ENCODE measurements at regions not wholly inside any gene's neighbourhood (a gene's known extent, or its start where the extent isn't known, plus 50 kb on each side); places are given as distances from the start of the nearest gene placed in this dataset.

DNA sequence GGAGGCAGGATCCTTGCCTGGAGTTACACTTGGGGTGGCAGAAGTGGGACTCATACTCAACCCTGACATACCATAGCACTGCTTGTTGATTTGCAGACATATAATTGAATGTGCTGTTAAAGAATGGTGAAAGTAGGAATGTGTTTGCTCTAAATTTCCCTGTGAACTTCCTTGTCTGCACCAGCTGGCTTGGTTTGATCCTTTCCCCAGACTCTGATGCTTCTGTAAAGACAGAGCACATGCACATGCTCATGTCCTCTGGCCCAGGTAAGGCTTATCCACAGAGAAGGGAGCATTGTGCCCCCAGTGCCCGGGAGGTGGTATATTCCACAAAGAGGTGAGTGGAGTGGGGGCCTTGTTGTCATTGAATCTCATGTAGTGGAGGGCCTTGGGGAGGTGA lies 138.0 kb upstream of the STC2 start:
- H3K9me3 ChIP-seq: no peaks in the 10 kb centered on the region
- no peak overlapping the region for H3K4me3 ChIP-seq
- DNase-seq: no peak
- H3K27me3 ChIP-seq: no peaks in the 10 kb centered on the region
- H3K36me3 ChIP-seq: no peaks in the 10 kb centered on the region
- H3K27ac ChIP-seq: no peak overlapping the region
- H3K4me1 ChIP-seq: no peaks in the 10 kb centered on the region
- intact Hi-C loops (cut with DNase I; ENCODE audit: low total_unique reads): no loop called here
- TF ChIP-seq POLR2A (IDR thresholded peaks at IDR 0.05): no peak
- TF ChIP-seq, protein P1, sequence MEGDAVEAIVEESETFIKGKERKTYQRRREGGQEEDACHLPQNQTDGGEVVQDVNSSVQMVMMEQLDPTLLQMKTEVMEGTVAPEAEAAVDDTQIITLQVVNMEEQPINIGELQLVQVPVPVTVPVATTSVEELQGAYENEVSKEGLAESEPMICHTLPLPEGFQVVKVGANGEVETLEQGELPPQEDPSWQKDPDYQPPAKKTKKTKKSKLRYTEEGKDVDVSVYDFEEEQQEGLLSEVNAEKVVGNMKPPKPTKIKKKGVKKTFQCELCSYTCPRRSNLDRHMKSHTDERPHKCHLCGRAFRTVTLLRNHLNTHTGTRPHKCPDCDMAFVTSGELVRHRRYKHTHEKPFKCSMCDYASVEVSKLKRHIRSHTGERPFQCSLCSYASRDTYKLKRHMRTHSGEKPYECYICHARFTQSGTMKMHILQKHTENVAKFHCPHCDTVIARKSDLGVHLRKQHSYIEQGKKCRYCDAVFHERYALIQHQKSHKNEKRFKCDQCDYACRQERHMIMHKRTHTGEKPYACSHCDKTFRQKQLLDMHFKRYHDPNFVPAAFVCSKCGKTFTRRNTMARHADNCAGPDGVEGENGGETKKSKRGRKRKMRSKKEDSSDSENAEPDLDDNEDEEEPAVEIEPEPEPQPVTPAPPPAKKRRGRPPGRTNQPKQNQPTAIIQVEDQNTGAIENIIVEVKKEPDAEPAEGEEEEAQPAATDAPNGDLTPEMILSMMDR (IDR thresholded peaks at IDR 0.05): no peak

DNA sequence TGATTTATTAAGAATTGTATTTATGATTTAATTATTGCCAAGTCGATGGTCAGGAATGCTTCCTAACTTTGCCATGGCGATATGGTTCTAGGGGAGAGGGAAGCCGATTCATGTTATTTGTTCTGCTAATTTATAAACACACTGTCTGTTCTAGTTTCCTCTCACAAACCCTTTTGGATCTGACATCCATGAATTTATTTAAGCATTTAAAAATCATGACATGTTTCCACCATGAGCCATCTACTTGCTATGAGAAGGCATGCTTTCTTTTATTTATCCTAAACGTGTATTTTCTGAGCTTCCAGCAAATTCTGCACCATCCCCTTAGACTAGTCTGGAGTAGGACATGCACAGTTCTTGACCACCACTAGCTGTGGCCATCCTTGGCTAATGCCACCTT lies 136.6 kb upstream of the STC2 start:
- intact Hi-C loops (cut with DNase I; ENCODE audit: low total_unique reads): no loop called here
- Histone ChIP-seq H3K27me3 (no peaks in the 10 kb centered on the region), H3K27ac (no peak overlapping the region), H3K4me1 (no peaks in the 10 kb centered on the region), H3K9me3 (no peaks in the 10 kb centered on the region), H3K4me3 (no peak overlapping the region), H3K36me3 (no peaks in the 10 kb centered on the region)
- no peak for TF ChIP-seq POLR2A (IDR thresholded peaks at IDR 0.05)
- TF ChIP-seq, protein P1 (IDR thresholded peaks at IDR 0.05): no peak
- DNase-seq: no peak

DNA sequence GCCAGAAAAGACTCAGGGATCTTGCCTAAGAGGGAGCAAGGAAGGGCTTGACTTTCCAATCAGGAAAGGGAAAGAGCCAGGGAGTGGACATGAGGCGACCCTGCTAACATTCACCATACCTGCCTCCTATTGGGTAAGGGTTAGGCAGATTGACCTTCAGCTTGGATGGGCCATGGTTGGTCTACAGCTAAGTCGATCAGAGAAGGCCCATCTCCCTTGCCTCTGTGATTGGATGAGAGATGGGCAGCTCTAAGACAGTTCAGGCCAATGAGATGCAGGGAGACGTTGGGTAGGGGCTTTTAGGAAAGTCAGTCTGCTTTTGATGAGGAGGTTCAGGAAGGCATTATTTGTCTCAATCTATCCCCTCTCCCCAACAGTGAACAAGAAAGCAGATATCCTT lies 135.0 kb upstream of the STC2 start:
- Histone ChIP-seq H3K9me3 (no peaks in the 10 kb centered on the region), H3K4me3 (no peak overlapping the region), H3K27ac (no peak overlapping the region), H3K36me3 (no peaks in the 10 kb centered on the region), H3K27me3 (no peaks in the 10 kb centered on the region), H3K4me1 (no peaks in the 10 kb centered on the region)
- no peak for DNase-seq
- TF ChIP-seq, protein P1 (IDR thresholded peaks at IDR 0.05): no peak
- no peak for TF ChIP-seq POLR2A (IDR thresholded peaks at IDR 0.05)
- intact Hi-C loops (cut with DNase I; ENCODE audit: low total_unique reads): no loop called here

DNA sequence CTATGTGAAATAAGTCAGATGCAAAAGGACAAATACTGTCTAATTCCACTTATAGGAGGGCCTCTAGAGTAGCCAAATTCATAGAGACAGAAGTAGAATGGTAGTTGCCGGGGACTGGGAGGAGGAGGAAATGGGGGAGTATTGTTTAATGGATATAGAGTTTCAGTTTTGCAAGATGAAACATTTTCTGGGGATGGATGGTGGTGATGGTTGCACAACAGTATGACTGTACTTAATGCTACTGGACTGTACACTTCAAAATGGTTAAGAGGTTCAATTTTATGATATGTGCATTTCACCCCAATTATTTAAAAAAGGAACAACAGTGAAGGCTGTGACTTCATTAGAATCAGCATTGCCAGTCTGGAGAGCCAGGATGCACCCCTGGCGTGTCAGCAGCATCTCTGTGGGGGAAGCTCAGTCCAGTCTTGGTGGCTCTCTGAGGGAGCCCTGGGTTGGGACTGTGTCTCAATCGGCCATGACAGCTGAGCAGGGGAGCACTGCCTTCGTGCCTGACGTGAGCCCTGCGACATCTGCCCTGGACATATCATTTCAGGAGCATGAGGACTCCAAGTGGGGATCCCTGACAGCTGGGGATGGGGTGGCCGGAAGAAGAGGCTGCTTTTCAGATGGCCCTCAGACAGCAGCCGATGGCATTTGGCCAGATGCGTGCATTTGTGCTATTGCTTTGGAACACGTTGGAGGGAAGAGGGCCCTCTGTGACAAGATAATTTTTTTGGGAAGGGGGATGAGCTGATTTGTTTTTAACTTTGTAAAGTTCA lies 130.8 kb upstream of the STC2 start:
- TF ChIP-seq POLR2A (IDR thresholded peaks at IDR 0.05): no peak
- TF ChIP-seq, protein P1 (IDR thresholded peaks at IDR 0.05): no peak
- no peaks in the 10 kb centered on the region for H3K36me3 ChIP-seq
- intact Hi-C loops (cut with DNase I; ENCODE audit: low total_unique reads): no loop called here
- H3K9me3 ChIP-seq: no peaks in the 10 kb centered on the region
- no peak for DNase-seq
- H3K4me3 ChIP-seq: no peak overlapping the region
- H3K27ac ChIP-seq: no peak overlapping the region
- no peaks in the 10 kb centered on the region for H3K4me1 ChIP-seq
- no peaks in the 10 kb centered on the region for H3K27me3 ChIP-seq

DNA sequence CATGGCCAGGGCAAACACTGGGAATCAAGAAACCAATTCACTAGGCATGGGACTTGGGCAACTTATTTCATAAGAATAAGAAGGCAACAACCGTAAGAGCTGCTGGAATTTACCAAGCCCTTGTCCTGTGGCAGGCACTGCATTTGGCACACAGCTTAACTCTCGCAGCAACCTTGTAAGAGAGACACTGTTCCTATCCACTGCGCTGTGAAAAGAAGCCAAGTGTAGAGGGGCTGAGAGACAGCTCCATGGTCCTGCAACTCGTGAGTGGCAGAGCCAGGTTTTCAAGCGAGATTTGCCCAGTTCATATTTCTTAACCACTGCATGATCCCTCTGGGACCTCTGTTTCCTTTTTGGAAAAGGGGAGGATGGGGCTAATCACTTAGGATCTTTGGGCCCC lies 129.3 kb upstream of the STC2 start:
- H3K36me3 ChIP-seq: no peaks in the 10 kb centered on the region
- no peaks in the 10 kb centered on the region for H3K4me1 ChIP-seq
- H3K9me3 ChIP-seq: no peaks in the 10 kb centered on the region
- H3K27ac ChIP-seq: no peak overlapping the region
- DNase-seq: no peak
- TF ChIP-seq POLR2A (IDR thresholded peaks at IDR 0.05): no peak
- TF ChIP-seq, protein P1 (IDR thresholded peaks at IDR 0.05): no peak
- no peaks in the 10 kb centered on the region for H3K27me3 ChIP-seq
- H3K4me3 ChIP-seq: no peak overlapping the region
- intact Hi-C loops (cut with DNase I; ENCODE audit: low total_unique reads): no loop called here
